ENCODE measurements at regions not wholly inside any gene's neighbourhood (a gene's known extent, or its start where the extent isn't known, plus 50 kb on each side); places are given as distances from the start of the nearest gene placed in this dataset.

- no peak overlapping the region for H3K4me3 ChIP-seq (ENCODE audit: control insufficient read depth, low read depth, low read length)
- TF ChIP-seq CTCF (IDR thresholded peaks at IDR 0.05; ENCODE audit: control insufficient read depth, insufficient read depth, low read depth, low read length, missing control alignments), result no peak
- DNase-seq (ENCODE audit: low read depth), result no peak
These were observed 62.6 kb downstream of the ZIC1 start for GRCh38 chr3:147471741-147472140.

- no peak overlapping the region for H3K4me3 ChIP-seq (ENCODE audit: control insufficient read depth, low read depth, low read length)
These were observed 63.7 kb downstream of the ZIC1 start for GRCh38 chr3:147472846-147473245.

GRCh38 chr3:147483145-147483544 lies 74.0 kb downstream of the ZIC1 start:
- TF ChIP-seq CTCF (IDR thresholded peaks at IDR 0.05; ENCODE audit: control insufficient read depth, insufficient read depth, low read depth, low read length, missing control alignments), result no peak
- no peak overlapping the region for H3K4me3 ChIP-seq (ENCODE audit: control insufficient read depth, low read depth, low read length)
- DNase-seq (ENCODE audit: low read depth), result no peak

More at GRCh38 chr3:147472846-147473245, 63.7 kb downstream of the ZIC1 start:
- no peak for DNase-seq (ENCODE audit: low read depth)
- no peak for TF ChIP-seq CTCF (IDR thresholded peaks at IDR 0.05; ENCODE audit: control insufficient read depth, insufficient read depth, low read depth, low read length, missing control alignments)

GRCh38 chr3:147483578-147483977 lies 74.4 kb downstream of the ZIC1 start:
- DNase-seq (ENCODE audit: low read depth), result no peak
- no peak overlapping the region for H3K4me3 ChIP-seq (ENCODE audit: control insufficient read depth, low read depth, low read length)
- no peak for TF ChIP-seq CTCF (IDR thresholded peaks at IDR 0.05; ENCODE audit: control insufficient read depth, insufficient read depth, low read depth, low read length, missing control alignments)

- no peak overlapping the region for H3K4me3 ChIP-seq (ENCODE audit: control insufficient read depth, low read depth, low read length)
- TF ChIP-seq CTCF (IDR thresholded peaks at IDR 0.05; ENCODE audit: control insufficient read depth, insufficient read depth, low read depth, low read length, missing control alignments), result no peak
- no peak for DNase-seq (ENCODE audit: low read depth)
These were observed 83.9 kb downstream of the ZIC1 start for GRCh38 chr3:147493065-147493464.

- DNase-seq (ENCODE audit: low read depth), result no peak
- no peak for TF ChIP-seq CTCF (IDR thresholded peaks at IDR 0.05; ENCODE audit: control insufficient read depth, insufficient read depth, low read depth, low read length, missing control alignments)
- no peak overlapping the region for H3K4me3 ChIP-seq (ENCODE audit: control insufficient read depth, low read depth, low read length)
These were observed 84.5 kb downstream of the ZIC1 start for GRCh38 chr3:147493666-147494065.

- no peak for TF ChIP-seq CTCF (IDR thresholded peaks at IDR 0.05; ENCODE audit: control insufficient read depth, insufficient read depth, low read depth, low read length, missing control alignments)
- H3K4me3 ChIP-seq (ENCODE audit: control insufficient read depth, low read depth, low read length), result no peak overlapping the region
- DNase-seq (ENCODE audit: low read depth), result no peak
These were observed 88.1 kb downstream of the ZIC1 start for GRCh38 chr3:147497286-147497685.
